Mucosa of descending colon (tissue), 3 donors: ENCODE measurements at regions not wholly inside any gene's neighbourhood (a gene's known extent, or its start where the extent isn't known, plus 50 kb on each side); places are given as distances from the start of the nearest gene placed in this dataset.

ENCODE experiments used
- ATAC-seq: fragments of 200-7000 bp; cut with Tn5 transposase; one replicate; pipeline ENCODE4 v1.9.1; 2020; ENCODE audit warnings: mild to moderate bottlenecking, moderate library complexity
- DNase-seq, 3 donors: peaks; one replicate each; pipeline ENCODE4 v3.0.0-alpha.2; 2020
- H3K36me3 ChIP-seq: fragments of 200-600 bp; one replicate; pipeline ENCODE4 v1.8.0; 2021; ENCODE audit warnings: low read depth, mild to moderate bottlenecking
- H3K4me1 ChIP-seq: fragments of 200-600 bp; one replicate; pipeline ENCODE4 v1.8.0; 2021; ENCODE audit warnings: low read depth, mild to moderate bottlenecking
- H3K4me3 ChIP-seq: fragments of 200-600 bp; one replicate; pipeline ENCODE4 v1.8.0; 2021; ENCODE audit warnings: mild to moderate bottlenecking
- H3K9me3 ChIP-seq: fragments of 200-600 bp; one replicate; pipeline ENCODE4 v1.8.0; 2021; ENCODE audit warnings: mild to moderate bottlenecking
- intact Hi-C, 2 donors: fragments of 100-400 bp; cut with DNase I in 1 of 2; cut with micrococcal nuclease in 1 of 2; formaldehyde crosslinking; loops; one replicate each; pipeline versions ENCODE4 v1.11.0 to v1.11.1; 2022; cut with DNase I, micrococcal nuclease
- TF ChIP-seq, protein P1 (sequence below): fragments of 200-600 bp; IDR thresholded peaks from one replicate; pipeline ENCODE4 v1.8.0; 2022; ENCODE audit warnings: antibody characterized with exemption, mild to moderate bottlenecking
- donor health status: DM: no; HTN: no; CAD: no; lungs with moderate emphysema.
- donor health status: DM: no; HTN: no; CAD: no.
- donor health status: DM: no; HTN: yes; CAD: no.

DNA sequence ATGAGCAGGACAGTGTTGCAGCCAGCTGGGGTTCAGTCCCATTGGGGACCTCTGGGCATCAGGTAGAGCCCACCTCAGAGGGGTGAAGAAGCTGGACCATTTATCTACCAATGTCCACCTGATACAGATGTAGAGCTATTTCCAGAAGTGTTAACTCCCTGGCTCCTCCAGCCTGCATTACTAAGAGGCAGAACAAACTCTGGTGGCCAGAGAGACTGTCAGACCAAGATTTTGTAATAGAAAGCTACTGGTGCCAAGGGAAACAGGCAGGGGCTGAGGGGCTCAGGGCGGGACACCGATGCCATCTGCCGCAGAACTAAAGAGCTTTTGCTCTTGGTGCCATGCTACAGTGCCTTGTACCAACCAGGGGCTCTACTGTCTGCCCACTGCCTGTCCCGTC lies 268.2 kb upstream of the HABP2 start:
- Histone ChIP-seq H3K36me3 (no peaks in the 10 kb centered on the region), H3K4me3 (no peak overlapping the region), H3K4me1 (no peaks in the 10 kb centered on the region), H3K9me3 (no peaks in the 10 kb centered on the region)
- DNase-seq (no peak), ATAC-seq (no peak)
- intact Hi-C loops, result no loop called here
- TF ChIP-seq, protein P1, sequence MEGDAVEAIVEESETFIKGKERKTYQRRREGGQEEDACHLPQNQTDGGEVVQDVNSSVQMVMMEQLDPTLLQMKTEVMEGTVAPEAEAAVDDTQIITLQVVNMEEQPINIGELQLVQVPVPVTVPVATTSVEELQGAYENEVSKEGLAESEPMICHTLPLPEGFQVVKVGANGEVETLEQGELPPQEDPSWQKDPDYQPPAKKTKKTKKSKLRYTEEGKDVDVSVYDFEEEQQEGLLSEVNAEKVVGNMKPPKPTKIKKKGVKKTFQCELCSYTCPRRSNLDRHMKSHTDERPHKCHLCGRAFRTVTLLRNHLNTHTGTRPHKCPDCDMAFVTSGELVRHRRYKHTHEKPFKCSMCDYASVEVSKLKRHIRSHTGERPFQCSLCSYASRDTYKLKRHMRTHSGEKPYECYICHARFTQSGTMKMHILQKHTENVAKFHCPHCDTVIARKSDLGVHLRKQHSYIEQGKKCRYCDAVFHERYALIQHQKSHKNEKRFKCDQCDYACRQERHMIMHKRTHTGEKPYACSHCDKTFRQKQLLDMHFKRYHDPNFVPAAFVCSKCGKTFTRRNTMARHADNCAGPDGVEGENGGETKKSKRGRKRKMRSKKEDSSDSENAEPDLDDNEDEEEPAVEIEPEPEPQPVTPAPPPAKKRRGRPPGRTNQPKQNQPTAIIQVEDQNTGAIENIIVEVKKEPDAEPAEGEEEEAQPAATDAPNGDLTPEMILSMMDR, result no peak

DNA sequence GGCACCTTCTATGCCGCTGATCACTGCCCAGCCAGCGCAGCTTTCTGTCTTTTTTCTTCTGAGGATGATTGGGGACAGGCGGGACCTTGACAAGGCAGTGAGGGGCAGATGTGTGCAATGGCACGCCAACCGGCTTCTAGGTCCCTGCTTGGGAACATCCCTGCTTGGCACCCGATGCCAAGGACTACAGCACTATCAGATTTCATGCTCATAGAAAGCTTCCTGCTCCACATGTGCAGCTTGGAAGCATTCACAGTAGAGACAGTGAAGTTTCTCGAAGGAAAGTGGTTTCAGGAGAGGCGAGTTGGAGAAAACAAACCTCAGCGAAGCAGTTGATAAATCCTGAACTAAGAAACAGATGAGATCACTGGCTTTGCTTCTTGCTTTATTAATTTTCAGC lies 267.5 kb upstream of the HABP2 start:
- Histone ChIP-seq H3K4me1 (no peaks in the 10 kb centered on the region), H3K36me3 (no peaks in the 10 kb centered on the region), H3K4me3 (no peak overlapping the region), H3K9me3 (no peaks in the 10 kb centered on the region)
- intact Hi-C loops, result no loop called here
- TF ChIP-seq, protein P1, result no peak
- ATAC-seq, result no peak
- no peak for DNase-seq

DNA sequence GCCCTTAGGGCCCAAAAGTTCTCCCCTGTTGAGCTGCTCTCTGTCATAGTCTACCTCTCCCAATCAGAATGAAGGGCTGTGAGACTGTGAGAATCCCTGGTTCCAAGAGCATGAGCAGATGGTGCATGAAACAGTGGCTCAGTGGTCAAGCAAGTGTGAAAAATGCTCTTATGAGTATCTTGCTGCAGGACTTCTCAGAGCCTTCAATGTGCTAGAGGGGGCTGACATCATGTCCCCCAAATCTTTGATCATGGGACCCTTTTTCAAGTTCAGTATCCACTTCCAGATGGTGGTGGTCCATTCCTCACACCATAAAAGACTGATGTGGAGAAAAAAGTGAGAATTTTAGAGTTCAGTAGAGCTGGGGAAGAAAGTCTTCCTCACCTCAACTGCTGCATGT lies 265.3 kb upstream of the HABP2 start:
- intact Hi-C loops, result no loop called here
- H3K9me3 ChIP-seq, result no peaks in the 10 kb centered on the region
- TF ChIP-seq, protein P1, result no peak
- H3K4me1 ChIP-seq, result no peaks in the 10 kb centered on the region
- DNase-seq, result no peak
- H3K36me3 ChIP-seq, result no peaks in the 10 kb centered on the region
- no peak for ATAC-seq
- no peak overlapping the region for H3K4me3 ChIP-seq

GRCh38 chr10:113290137-113290536 lies 262.7 kb upstream of the HABP2 start:
- TF ChIP-seq, protein P1, result no peak
- intact Hi-C loops, result no loop called here
- ATAC-seq (no peak), DNase-seq (no peak)
- H3K4me1 ChIP-seq, result no peaks in the 10 kb centered on the region
- no peaks in the 10 kb centered on the region for H3K36me3 ChIP-seq
- no peaks in the 10 kb centered on the region for H3K9me3 ChIP-seq
- no peak overlapping the region for H3K4me3 ChIP-seq

DNA sequence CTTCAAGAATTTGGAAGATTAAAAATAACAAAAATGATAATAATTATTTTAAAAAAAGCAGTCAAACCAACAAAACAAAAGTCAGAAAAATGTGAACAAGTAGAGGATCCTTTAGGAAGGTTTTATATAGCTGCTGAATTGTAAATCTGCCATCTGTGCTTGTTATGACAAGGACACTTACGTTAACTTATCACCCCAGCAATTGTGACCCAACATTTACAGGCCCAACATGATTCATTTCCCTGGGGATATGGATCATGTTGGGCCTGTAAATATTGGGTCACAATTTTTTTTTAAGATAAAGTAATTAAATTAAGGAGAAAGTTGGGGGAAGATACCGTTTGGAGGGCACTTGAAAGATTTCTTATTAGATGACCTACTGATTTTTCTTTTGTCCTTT lies 261.4 kb upstream of the HABP2 start:
- no peak for ATAC-seq

GRCh38 chr10:113292086-113292485 lies 260.8 kb upstream of the HABP2 start:
- TF ChIP-seq, protein P1, result no peak
- Histone ChIP-seq H3K4me3 (no peak overlapping the region), H3K9me3 (no peaks in the 10 kb centered on the region), H3K36me3 (no peaks in the 10 kb centered on the region), H3K4me1 (no peaks in the 10 kb centered on the region)
- no peak for ATAC-seq
- no peak for DNase-seq
- intact Hi-C loops, result no loop called here

More for the DNA sequence above, 261.4 kb upstream of the HABP2 start:
- intact Hi-C loops, result no loop called here
- H3K4me3 ChIP-seq, result no peak overlapping the region
- DNase-seq, result no peak
- H3K9me3 ChIP-seq, result no peaks in the 10 kb centered on the region
- TF ChIP-seq, protein P1, result no peak
- no peaks in the 10 kb centered on the region for H3K4me1 ChIP-seq
- H3K36me3 ChIP-seq, result no peaks in the 10 kb centered on the region
